Pons (tissue), 1 donor: ENCODE measurements at regions not wholly inside any gene's neighbourhood (a gene's known extent, or its start where the extent isn't known, plus 50 kb on each side); places are given as distances from the start of the nearest gene placed in this dataset.

Experiments
- DNase-seq: peaks from one replicate; pipeline ENCODE4 v3.0.0-alpha.2; 2016; ENCODE audit warnings: low spot score

- no peak for DNase-seq
Measured at GRCh38 chr9:14961372-14962068, 51.3 kb upstream of the FREM1 start.

GRCh38 chr9:14960881-14961280 is 50.7 kb upstream of the FREM1 start:
- DNase-seq: no peak
